ENCODE measurements at regions not wholly inside any gene's neighbourhood (a gene's known extent, or its start where the extent isn't known, plus 50 kb on each side); places are given as distances from the start of the nearest gene placed in this dataset.

- DNase-seq (ENCODE audit: low read depth, low spot score): no peak
Observed at GRCh38 chr9:82216435-82216834, 227.9 kb downstream of the SPATA31D1 start.

DNA sequence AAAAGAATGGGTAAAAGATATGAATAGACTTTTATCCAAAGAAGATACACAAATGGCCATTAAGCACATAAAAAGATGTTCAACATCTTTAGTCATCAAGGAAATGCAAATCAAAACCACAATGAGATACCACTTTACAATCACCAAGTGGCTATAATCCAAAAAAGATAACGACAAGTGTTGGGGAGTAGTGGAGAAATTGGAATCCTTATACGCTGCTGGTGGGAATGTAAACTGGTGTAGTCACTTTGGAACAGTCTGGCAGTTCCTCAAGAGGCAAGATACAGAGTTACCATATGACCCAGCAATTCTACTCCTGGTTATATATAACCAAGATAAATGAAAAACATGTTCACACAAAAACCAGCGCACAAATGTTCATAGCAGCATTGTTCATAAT lies 234.9 kb downstream of the SPATA31D1 start:
- no peak for DNase-seq (ENCODE audit: low read depth, low spot score)

DNA sequence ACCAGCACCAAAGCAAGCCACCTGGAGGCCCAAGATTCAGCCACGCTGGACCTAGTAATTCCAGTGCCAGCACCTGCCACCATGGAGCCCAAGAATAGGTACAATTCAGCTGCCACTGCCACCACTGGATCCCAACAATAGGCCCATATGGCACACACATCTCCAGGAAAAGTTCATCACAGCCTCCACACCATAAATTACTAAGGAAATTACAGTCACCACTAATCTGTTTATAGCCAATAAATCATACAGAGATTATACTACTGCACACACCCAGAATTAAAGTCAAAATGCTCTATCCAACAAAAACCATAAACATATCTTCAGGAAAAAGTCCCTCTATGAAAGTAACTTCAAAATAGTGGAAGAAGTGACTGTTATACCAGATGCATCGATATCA lies 242.8 kb downstream of the SPATA31D1 start:
- DNase-seq (ENCODE audit: low read depth, low spot score): no peak

- DNase-seq (ENCODE audit: low read depth, low spot score): no peak
Observed at GRCh38 chr9:82234160-82234943, 245.8 kb downstream of the SPATA31D1 start.

DNA sequence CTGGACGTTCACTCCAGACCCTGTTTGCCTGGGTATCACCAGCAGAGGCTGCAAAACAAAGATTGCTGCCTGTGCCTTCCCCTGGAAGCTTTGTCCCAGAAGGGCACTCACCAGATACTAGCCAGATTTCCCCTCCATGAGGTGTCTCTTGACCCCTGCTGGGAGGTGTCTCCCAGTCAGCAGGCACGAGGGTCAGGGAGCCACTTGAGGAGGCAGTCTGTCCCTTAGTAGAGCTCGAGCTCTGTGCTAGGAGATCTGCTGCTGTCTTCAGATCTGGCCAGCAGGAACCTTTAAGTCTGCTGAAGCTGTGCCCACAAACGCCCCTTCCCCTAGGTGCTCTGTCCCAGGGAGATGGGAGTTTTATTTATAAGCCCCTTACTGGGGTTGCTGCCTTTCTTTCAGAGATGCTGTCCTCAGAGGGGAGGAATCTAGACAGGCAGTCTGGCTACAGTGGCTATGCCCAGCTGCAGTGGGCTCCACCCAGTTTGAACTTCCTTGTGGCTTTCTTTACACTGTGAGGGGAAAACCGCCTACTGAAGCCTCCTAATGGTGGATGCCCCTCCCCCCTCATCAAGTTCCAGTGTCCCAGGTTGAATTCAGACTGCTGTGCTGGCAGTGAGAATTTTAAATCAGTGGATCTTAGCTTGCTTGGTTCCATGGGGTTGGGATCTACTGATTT lies 253.9 kb downstream of the SPATA31D1 start:
- DNase-seq (ENCODE audit: low read depth, low spot score): no peak

DNA sequence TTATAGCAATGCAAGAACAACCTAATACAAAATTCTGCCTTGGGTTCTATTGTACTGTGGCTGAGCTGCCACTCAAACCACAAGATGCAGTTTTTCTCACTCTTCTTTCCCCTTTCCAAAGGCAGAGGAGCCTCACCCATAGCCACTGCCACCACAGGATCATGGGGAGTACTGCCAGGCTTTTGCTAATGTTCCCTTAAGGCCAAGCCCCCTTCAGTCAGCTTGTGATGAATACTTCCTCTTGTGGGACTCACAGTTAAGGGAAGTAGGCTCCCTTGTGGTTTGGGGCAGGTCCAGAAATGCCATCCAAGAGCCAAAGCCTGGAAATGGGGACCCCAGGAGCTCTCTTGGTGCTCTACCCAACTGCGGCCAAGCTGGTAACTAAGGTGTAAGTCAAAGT lies 258.7 kb downstream of the SPATA31D1 start:
- DNase-seq (ENCODE audit: low read depth, low spot score): no peak

- no peak for DNase-seq (ENCODE audit: low read depth, low spot score)
Observed at GRCh38 chr9:82252116-82252515, 263.5 kb downstream of the SPATA31D1 start.

- DNase-seq (ENCODE audit: low read depth, low spot score): no peak
Observed at GRCh38 chr9:82254646-82255367, 266.2 kb downstream of the SPATA31D1 start.

GRCh38 chr9:82255481-82256176 lies 267.1 kb downstream of the SPATA31D1 start:
- DNase-seq (ENCODE audit: low read depth, low spot score): no peak

DNA sequence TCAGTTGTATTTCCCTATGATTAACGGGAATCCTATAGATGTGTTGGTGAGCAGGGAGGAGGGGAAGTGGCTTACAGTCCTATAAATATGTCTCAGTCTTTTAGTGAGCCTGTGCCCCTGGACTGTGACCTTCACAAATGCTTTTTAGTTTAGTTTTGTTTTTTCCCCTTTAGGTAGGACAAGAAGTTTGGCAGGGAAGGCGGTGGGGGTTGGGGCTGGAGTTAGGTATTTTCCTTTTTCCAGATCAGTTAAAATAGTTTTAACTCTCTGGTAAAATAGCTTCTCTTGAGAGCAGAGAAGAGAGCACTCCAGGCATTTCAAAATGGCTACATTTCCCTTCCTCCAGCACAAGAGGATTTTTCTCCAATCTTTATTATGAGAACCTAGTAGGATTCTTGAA lies 272.1 kb downstream of the SPATA31D1 start:
- no peak for DNase-seq (ENCODE audit: low read depth, low spot score)

GRCh38 chr9:82263619-82264018 lies 275.0 kb downstream of the SPATA31D1 start:
- no peak for DNase-seq (ENCODE audit: low read depth, low spot score)

DNA sequence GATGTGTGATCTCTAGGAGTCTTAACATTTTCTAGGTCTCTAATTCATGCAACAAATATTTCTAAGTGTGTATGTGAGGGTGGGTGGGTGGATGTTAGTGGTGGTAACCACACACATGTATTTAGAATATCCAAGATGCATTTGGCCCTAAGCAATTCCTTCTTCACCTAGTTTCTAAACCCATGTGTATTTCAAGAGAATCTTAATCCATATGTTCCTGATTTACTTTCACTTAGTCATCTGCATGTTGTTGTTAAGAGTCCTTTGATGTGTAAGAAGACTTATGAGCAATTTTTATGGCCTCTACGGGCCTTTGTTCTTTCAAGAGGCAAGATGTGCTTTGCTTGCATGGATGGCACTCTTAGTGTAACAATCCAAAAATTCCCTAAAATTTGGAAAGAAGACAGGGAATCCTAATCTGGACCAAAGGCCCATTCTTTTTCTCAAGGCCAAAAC lies 282.6 kb downstream of the SPATA31D1 start:
- DNase-seq (ENCODE audit: low read depth, low spot score): no peak

DNA sequence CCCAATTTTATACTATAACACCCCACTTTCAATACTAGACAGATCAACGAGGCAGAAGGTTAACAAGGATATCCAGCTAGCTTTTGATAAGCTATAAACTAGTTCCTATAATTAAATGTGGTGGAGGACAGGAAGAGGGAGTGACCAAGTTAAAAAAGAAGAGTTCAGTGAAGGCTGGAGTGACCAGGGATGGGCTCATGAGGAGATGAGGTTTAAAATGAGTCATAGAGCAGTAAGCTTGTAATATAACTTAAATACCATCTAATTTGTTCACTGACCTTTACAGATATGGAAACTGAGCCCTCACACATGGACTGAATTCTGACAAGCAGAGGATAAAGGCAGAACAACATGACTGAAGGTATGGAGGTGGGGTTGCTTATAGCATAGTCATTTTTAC lies 284.5 kb downstream of the SPATA31D1 start:
- DNase-seq (ENCODE audit: low read depth, low spot score): no peak

DNA sequence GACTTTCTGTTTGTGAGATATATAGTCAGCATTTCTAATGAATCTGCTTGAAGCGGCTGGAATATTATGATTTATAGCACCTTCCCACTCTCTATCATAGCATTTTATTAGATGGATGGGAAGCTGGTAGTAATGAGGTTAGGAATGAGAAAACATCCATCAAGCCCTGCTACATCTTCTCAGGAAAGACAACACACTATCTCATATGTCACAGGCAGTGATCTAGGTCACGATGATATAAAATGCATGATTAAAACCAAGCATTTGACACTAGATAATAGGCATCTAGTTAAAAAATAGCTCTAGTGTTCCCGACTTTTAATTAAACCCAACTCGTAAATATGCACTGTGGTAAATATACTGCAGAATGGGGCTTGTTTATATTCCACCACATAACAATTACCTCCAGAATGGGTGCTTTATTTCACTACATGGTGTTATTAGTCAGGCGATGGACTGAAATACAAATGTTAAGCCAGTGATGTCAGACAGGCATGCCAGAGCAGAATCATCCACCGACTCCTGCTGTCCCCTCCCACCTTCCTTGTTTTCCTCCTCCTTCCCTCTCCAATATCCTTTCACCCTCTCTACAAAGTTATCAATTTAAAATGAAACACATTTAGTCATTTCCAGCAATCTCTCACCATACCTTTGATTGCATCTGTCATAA lies 286.8 kb downstream of the SPATA31D1 start:
- DNase-seq (ENCODE audit: low read depth, low spot score): no peak

- DNase-seq (ENCODE audit: low read depth, low spot score): no peak
Observed at GRCh38 chr9:82281066-82281465, 292.5 kb downstream of the SPATA31D1 start.

DNA sequence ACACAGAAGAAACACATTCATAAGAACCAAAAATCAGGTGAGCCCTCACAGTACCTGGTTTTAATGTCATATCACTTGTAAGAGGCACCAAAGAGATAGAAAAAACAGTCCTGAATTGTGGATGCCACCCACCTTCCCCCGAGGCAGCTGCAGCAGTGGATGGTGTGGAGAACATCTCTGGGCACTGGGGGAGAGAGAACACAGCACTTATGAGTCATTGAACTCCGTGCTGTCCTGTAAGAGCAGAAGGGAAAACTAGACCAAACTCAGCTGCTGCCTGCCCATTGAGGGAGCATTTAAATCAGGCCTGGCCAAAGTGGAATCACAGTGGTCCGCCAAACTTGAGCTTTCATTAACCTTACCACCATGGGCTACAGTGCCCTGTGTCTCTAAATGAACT lies 296.2 kb downstream of the SPATA31D1 start:
- DNase-seq (ENCODE audit: low read depth, low spot score): no peak

DNA sequence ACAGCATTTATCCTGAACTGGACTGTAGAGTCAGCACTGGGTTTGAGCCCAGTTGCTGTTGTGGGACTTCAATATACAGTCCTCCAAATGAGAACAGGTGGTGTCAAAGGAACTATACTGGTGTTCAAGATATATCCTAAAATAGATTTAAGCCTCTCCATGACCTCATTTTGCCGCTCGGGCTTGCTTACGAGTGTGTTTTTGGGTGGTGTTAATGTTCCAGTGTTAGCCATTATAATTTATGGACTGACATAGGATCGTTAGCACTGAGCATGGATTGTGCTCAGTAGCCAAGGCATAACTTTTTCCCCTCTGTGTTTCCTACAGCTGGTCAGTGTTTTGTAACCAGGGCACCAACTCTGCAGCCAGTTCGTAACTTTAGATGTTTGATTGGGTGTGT lies 306.6 kb downstream of the SPATA31D1 start:
- DNase-seq (ENCODE audit: low read depth, low spot score): no peak

- DNase-seq (ENCODE audit: low read depth, low spot score): no peak
Observed at GRCh38 chr9:82299870-82300269, 311.3 kb downstream of the SPATA31D1 start.

GRCh38 chr9:82302968-82303655 lies 314.5 kb downstream of the SPATA31D1 start:
- peak; percentile 9 for DNase-seq (ENCODE audit: low read depth, low spot score)

DNA sequence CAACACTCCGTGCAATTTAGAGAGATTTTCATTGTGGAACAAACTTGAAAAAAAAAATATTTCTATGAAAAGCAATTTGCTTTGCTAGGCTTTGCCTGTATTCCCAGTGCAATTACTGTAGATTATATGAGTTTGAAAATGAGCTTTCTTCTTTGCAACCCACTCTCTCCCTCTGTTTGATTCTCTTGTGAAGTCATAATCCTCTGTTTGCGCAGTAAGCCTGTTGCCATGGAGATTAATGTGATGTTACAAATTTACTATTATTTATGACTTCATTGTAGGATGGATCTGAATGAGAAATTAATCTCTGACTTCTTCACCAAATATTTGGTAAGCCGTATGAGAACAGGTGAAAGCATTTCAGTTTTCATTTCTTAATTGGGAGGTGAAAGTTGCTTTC lies 320.3 kb downstream of the SPATA31D1 start:
- no peak for DNase-seq (ENCODE audit: low read depth, low spot score)

DNA sequence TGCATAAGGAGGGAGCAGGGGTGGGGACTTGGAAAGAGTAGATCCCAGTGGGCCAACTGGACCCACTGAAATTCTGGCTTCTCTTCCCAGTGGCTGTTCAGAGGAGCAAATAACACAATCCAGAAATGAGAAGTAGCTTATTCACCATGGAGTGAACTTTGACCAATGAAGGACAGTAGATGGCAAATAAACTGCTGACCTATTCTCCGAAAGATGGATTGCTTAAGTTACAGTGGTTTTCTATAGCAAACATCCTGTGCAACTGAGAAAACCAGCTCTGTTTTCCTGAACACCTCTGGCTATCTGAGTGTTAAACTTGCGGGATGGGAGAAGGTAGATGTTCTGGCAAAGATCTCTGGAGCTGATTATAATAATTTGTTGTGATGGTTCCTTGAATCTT lies 325.1 kb downstream of the SPATA31D1 start:
- DNase-seq (ENCODE audit: low read depth, low spot score): no peak

All from iPS DF 19.7 (cell line).